Lower leg skin (tissue), 3 donors: ENCODE measurements at regions not wholly inside any gene's neighbourhood (a gene's known extent, or its start where the extent isn't known, plus 50 kb on each side); places are given as distances from the start of the nearest gene placed in this dataset.

Experiments used
- CTCF ChIP-seq, 3 donors: fragments of 450-650 bp; IDR thresholded peaks; one replicate each; pipeline ENCODE4 v1.5.1; 2016; ENCODE audit warnings: antibody characterized with exemption in 3 of 3, mild to moderate bottlenecking in 3 of 3, moderate library complexity in 2 of 3
- POLR2A ChIP-seq, 2 donors: fragments of 450-650 bp; IDR thresholded peaks; one replicate each; pipeline ENCODE4 v1.6.1; 2016 to 2017; ENCODE audit warnings: antibody characterized with exemption in 2 of 2, mild to moderate bottlenecking in 1 of 2, moderate library complexity in 1 of 2

GRCh38 chr15:69509131-69509530 is 56.5 kb downstream of the RPLP1 start:
- no peak for TF ChIP-seq CTCF (IDR thresholded peaks at IDR 0.05)
- TF ChIP-seq POLR2A (IDR thresholded peaks at IDR 0.05), result no peak
